ENCODE measurements at regions not wholly inside any gene's neighbourhood (a gene's known extent, or its start where the extent isn't known, plus 50 kb on each side); places are given as distances from the start of the nearest gene placed in this dataset.

DNA sequence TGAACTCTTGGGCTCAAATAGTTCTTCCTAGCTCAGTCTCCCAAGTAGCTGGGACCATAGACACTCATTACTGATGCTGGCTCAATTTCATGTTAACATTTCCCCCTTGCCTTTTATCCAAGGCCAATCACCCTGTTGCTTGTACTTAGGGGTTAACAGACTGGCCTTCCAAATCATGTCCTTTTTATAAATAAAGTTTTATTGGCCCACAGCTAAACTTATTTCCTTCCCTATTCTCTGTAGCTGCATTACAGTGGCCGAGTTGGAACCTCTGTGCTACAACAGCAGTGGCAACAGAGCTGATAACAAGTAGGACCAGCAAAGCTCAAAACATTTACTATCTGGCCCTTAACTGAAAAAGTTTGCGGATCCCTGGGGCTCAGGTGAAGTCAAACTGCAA lies 109.8 kb downstream of the ZFP64 start:
- ChIA-PET CTCF (interaction anchor here (0.6 to 3.6 kb wide), 8 partner anchors 116 to 709 kb away, joined by 3 to 18 read pairs (median 4); no protein-coding TSS in a partner anchor), POLR2A (no interaction called here)
- TF ChIP-seq, protein P1, sequence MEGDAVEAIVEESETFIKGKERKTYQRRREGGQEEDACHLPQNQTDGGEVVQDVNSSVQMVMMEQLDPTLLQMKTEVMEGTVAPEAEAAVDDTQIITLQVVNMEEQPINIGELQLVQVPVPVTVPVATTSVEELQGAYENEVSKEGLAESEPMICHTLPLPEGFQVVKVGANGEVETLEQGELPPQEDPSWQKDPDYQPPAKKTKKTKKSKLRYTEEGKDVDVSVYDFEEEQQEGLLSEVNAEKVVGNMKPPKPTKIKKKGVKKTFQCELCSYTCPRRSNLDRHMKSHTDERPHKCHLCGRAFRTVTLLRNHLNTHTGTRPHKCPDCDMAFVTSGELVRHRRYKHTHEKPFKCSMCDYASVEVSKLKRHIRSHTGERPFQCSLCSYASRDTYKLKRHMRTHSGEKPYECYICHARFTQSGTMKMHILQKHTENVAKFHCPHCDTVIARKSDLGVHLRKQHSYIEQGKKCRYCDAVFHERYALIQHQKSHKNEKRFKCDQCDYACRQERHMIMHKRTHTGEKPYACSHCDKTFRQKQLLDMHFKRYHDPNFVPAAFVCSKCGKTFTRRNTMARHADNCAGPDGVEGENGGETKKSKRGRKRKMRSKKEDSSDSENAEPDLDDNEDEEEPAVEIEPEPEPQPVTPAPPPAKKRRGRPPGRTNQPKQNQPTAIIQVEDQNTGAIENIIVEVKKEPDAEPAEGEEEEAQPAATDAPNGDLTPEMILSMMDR (IDR thresholded peaks at IDR 0.05; ENCODE audit: low read depth, low read length): no peak

DNA sequence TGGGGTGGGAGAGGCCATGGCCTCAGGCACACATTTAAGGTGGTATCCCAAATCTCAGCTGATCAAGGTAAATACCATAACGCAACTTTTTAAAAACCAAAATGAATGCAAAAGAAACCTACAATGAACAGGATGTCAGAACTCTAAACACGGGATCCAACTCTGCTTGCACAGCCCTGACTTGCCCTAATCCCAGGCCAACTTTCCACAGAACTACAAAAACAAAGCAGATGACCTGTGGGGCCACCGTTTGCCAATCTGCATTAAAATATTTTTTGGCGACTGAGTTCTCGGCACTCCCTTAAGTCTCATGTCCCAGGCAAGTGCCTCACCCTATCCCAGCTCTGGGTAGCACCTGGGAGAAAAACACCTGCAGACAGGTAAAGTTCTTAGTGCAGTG lies 110.5 kb downstream of the ZFP64 start:
- peaks cover 2% of the 10 kb centered on the region; the same call in 1 of the 2 replicates for H3K9me3 ChIP-seq (ENCODE audit: control insufficient read depth, insufficient read depth, low read length)
- ChIA-PET POLR2A (no interaction called here), CTCF (interaction anchor here (0.6 to 3.6 kb wide), 7 partner anchors 115 to 708 kb away, joined by 3 to 14 read pairs (median 3); no protein-coding TSS in a partner anchor)
- H3K27ac ChIP-seq (ENCODE audit: low read depth, low read length): no peak overlapping the region
- H3K27me3 ChIP-seq (ENCODE audit: control insufficient read depth, insufficient read depth, low read length): no peaks in the 10 kb centered on the region
- no peak overlapping the region for H3K4me3 ChIP-seq (ENCODE audit: low read depth, low read length)
- DNase-seq (ENCODE audit: low read depth, low spot score): no peak
- TF ChIP-seq, protein P1 (IDR thresholded peaks at IDR 0.05; ENCODE audit: low read depth, low read length): no peak

More for the DNA sequence above, 109.8 kb downstream of the ZFP64 start:
- Histone ChIP-seq H3K4me3 (ENCODE audit: low read depth, low read length) (no peak overlapping the region), H3K27ac (ENCODE audit: low read depth, low read length) (no peak overlapping the region), H3K9me3 (ENCODE audit: control insufficient read depth, insufficient read depth, low read length) (peaks cover 5% of the 10 kb centered on the region; the same call in 1 of the 2 replicates), H3K27me3 (ENCODE audit: control insufficient read depth, insufficient read depth, low read length) (no peaks in the 10 kb centered on the region)
- no peak for DNase-seq (ENCODE audit: low read depth, low spot score)

DNA sequence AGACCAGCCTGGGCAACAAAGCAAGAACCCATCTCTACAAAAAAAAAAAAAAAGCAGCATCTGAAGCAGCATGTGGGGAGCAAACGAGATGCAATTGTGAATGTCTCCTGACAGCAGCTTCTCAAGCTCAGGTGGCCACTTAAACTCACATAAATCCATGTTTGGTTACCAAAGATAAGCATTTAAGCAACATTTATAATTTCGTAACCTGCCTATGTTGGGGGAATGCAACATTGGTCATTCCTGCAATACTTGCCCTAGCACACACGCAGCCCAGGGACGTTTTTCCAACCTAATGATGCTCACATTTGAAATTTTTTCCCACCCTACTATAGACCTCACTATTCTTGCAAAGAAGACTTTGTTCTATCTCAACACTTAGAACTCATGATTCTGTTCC lies 113.3 kb downstream of the ZFP64 start:
- no peak overlapping the region for H3K27ac ChIP-seq (ENCODE audit: low read depth, low read length)
- TF ChIP-seq, protein P1 (IDR thresholded peaks at IDR 0.05; ENCODE audit: low read depth, low read length): no peak
- H3K4me3 ChIP-seq (ENCODE audit: low read depth, low read length): no peak overlapping the region
- H3K27me3 ChIP-seq (ENCODE audit: control insufficient read depth, insufficient read depth, low read length): no peaks in the 10 kb centered on the region
- POLR2A ChIA-PET: no interaction called here
- no peaks in the 10 kb centered on the region for H3K9me3 ChIP-seq (ENCODE audit: control insufficient read depth, insufficient read depth, low read length)
- DNase-seq (ENCODE audit: low read depth, low spot score): no peak
- CTCF ChIA-PET: interaction anchor here (0.6 kb wide), 1 partner anchor 74 kb away, joined by 4 read pairs; no protein-coding TSS in a partner anchor

DNA sequence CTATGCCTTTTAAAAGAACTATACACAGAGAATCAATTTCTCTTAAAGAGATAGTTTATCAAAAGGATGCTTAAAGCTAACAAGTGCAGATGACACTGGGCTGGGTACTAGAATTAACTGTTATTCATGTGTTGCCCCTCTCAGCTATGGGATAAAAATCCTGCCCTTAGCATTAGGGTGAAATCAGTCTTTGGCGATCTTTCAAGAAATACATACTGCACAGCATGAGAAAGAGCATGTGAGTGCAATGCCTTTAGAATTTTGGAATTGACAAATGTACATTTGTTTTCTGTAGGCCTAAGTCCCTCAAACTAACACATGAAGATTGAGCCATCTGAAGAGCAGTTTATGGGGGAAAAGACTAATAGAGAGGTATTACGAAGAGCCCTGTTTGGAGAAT lies 115.4 kb downstream of the ZFP64 start:
- Histone ChIP-seq H3K27me3 (ENCODE audit: control insufficient read depth, insufficient read depth, low read length) (no peaks in the 10 kb centered on the region), H3K27ac (ENCODE audit: low read depth, low read length) (no peak overlapping the region), H3K4me3 (ENCODE audit: low read depth, low read length) (no peak overlapping the region), H3K9me3 (ENCODE audit: control insufficient read depth, insufficient read depth, low read length) (no peaks in the 10 kb centered on the region)
- POLR2A ChIA-PET: no interaction called here
- CTCF ChIA-PET: interaction anchor here (0.7 kb wide), 1 partner anchor 164 kb away, joined by 14 read pairs; no protein-coding TSS in a partner anchor
- TF ChIP-seq, protein P1 (IDR thresholded peaks at IDR 0.05; ENCODE audit: low read depth, low read length): no peak
- no peak for DNase-seq (ENCODE audit: low read depth, low spot score)

DNA sequence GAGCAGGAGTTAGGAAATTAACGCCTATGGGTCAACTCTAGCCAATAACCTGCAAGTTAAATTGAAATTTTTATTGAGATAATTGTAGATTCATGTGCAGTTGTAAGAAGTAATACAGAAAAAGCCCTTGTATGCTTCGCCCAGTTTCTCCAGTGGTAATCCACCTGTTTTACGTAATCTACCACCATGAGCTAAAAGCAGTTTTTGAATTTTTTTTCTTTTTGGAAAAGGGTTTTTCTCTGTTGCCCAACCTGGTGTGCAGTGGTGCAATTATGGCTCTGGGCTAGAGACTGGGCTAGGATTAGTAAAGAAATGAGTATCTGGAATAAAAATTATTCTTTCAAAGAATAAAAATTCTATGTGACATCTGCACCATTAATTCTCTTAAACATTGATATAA lies 116.2 kb downstream of the ZFP64 start:
- DNase-seq (ENCODE audit: low read depth, low spot score): no peak
- H3K27me3 ChIP-seq (ENCODE audit: control insufficient read depth, insufficient read depth, low read length): no peaks in the 10 kb centered on the region
- H3K27ac ChIP-seq (ENCODE audit: low read depth, low read length): no peak overlapping the region
- TF ChIP-seq, protein P1 (IDR thresholded peaks at IDR 0.05; ENCODE audit: low read depth, low read length): no peak
- H3K9me3 ChIP-seq (ENCODE audit: control insufficient read depth, insufficient read depth, low read length): no peaks in the 10 kb centered on the region
- H3K4me3 ChIP-seq (ENCODE audit: low read depth, low read length): no peak overlapping the region
- ChIA-PET CTCF (interaction anchor here (0.7 to 1.2 kb wide), 3 partner anchors 8 to 275 kb away, joined by 3 read pairs; no protein-coding TSS in a partner anchor), POLR2A (no interaction called here)
